Astrocyte (in vitro differentiated cells and primary cell): ENCODE measurements at regions not wholly inside any gene's neighbourhood (a gene's known extent, or its start where the extent isn't known, plus 50 kb on each side); places are given as distances from the start of the nearest gene placed in this dataset.

Source experiments
- DNase-seq: peaks from one replicate; pipeline ENCODE4 v3.0.0-alpha.2; 2010; ENCODE audit warnings: low read depth
- FAIRE-seq: peaks from 2 replicates; lab custom pipeline; 2011; peaks lifted over from hg19 to GRCh38; lab: Jason Lieb, UNC
- H2AFZ ChIP-seq: 2 replicates; pipeline ENCODE4 v1.6.0; 2012; ENCODE audit warnings: low read depth, low read length, inconsistent platforms
- H3K27ac ChIP-seq: 2 replicates; pipeline ENCODE4 v1.5.1; 2011; ENCODE audit warnings: low read depth, low read length, inconsistent platforms
- H3K27me3 ChIP-seq: 2 replicates; pipeline ENCODE4 v1.6.0; 2011; ENCODE audit warnings: low read length, inconsistent platforms; ENCODE audit not compliant: insufficient read depth
- H3K36me3 ChIP-seq: 2 replicates; pipeline ENCODE4 v1.5.1; 2011; ENCODE audit warnings: low read length, inconsistent platforms; ENCODE audit not compliant: insufficient read depth
- H3K4me1 ChIP-seq: 2 replicates; pipeline ENCODE4 v1.5.1; 2011; ENCODE audit warnings: low read length, inconsistent platforms; ENCODE audit not compliant: insufficient read depth
- H3K4me2 ChIP-seq: 2 replicates; pipeline ENCODE4 v1.6.0; 2012; ENCODE audit warnings: low read length, inconsistent platforms
- H3K4me3 ChIP-seq: 2 replicates; pipeline ENCODE4 v1.5.1; 2011; ENCODE audit warnings: low read depth, mild to moderate bottlenecking, low read length, inconsistent platforms; ENCODE audit not compliant: insufficient read depth
- H3K79me2 ChIP-seq: 2 replicates; pipeline ENCODE4 v1.6.0; 2012; ENCODE audit warnings: mild to moderate bottlenecking, low read length, inconsistent platforms; ENCODE audit not compliant: insufficient read depth
- H3K9ac ChIP-seq: 2 replicates; pipeline ENCODE4 v1.6.0; 2012; ENCODE audit warnings: mild to moderate bottlenecking, low read length, inconsistent platforms
- H3K9me3 ChIP-seq: 2 replicates; pipeline ENCODE4 v1.5.1; 2012; ENCODE audit warnings: low read depth, mild to moderate bottlenecking, low read length, inconsistent platforms; ENCODE audit not compliant: insufficient read depth
- H4K20me1 ChIP-seq: 2 replicates; pipeline ENCODE4 v1.6.0; 2012; ENCODE audit warnings: low read length, inconsistent platforms; ENCODE audit not compliant: insufficient read depth
- H3K27ac Mint-ChIP-seq: one replicate; pipeline ENCODE4 v1.8.0; 2021; ENCODE audit warnings: mild to moderate bottlenecking, mixed read lengths; ENCODE audit not compliant: unreplicated experiment
- H3K27me3 Mint-ChIP-seq: one replicate; pipeline ENCODE4 v1.8.0; 2021; ENCODE audit warnings: low read depth, mixed read lengths; ENCODE audit not compliant: unreplicated experiment
- H3K36me3 Mint-ChIP-seq: one replicate; pipeline ENCODE4 v1.8.0; 2021; ENCODE audit warnings: low read depth, mixed read lengths; ENCODE audit not compliant: unreplicated experiment
- H3K4me1 Mint-ChIP-seq: one replicate; pipeline ENCODE4 v1.8.0; 2021; ENCODE audit warnings: low read depth, mixed read lengths; ENCODE audit not compliant: unreplicated experiment
- H3K4me3 Mint-ChIP-seq: one replicate; pipeline ENCODE4 v1.8.0; 2021; ENCODE audit warnings: mild to moderate bottlenecking, moderate library complexity, mixed read lengths; ENCODE audit not compliant: unreplicated experiment
- H3K9me3 Mint-ChIP-seq: one replicate; pipeline ENCODE4 v1.8.0; 2021; ENCODE audit warnings: mild to moderate bottlenecking, mixed read lengths; ENCODE audit not compliant: unreplicated experiment
- EZH2 ChIP-seq: IDR thresholded peaks from 2 replicates; pipeline ENCODE4 v1.6.1; 2012; ENCODE audit warnings: mild to moderate bottlenecking, low read length, inconsistent platforms; ENCODE audit not compliant: insufficient read depth
- TF ChIP-seq, protein P1 (sequence below): IDR thresholded peaks from 2 replicates; pipeline ENCODE4 v1.5.1; 2011; ENCODE audit warnings: low read depth, mild to moderate bottlenecking, inconsistent platforms, low read length, moderate library complexity; ENCODE audit not compliant: insufficient read depth

DNA sequence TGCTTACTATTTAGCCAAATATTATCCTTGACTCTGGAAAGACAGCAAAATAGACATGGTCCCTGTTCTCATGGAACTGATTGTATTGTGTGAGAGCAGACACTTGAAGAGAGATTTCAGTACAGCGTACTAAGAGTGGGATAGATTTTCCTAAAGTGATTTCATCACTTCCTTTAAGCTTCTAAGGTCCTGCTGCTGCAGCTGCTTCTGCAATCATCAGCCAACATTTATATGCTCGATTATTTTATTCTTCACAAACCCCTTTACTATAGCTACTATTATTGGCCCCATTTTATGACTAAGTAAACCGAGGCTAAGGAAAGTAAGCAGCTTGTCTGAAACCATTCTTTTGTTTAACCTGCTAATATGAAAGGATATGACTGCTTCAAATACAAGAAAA is 137.7 kb downstream of the SPATA31D1 start:
- Mint-ChIP-seq H3K4me1 (no peaks in the 10 kb centered on the region), H3K9me3 (no peaks in the 10 kb centered on the region), H3K4me3 (no peak overlapping the region), H3K27ac (no peak overlapping the region), H3K36me3 (peaks cover 1% of the 10 kb centered on the region), H3K27me3 (no peaks in the 10 kb centered on the region)
- no peak for DNase-seq
- no peak overlapping the region for H3K4me2 ChIP-seq
- no peak overlapping the region for H3K27ac ChIP-seq
- no peaks in the 10 kb centered on the region for H3K79me2 ChIP-seq
- H3K9ac ChIP-seq = no peak overlapping the region
- H3K27me3 ChIP-seq = no peaks in the 10 kb centered on the region
- H4K20me1 ChIP-seq = no peaks in the 10 kb centered on the region
- no peak overlapping the region for H3K4me3 ChIP-seq
- TF ChIP-seq EZH2 = no peak
- TF ChIP-seq, protein P1, sequence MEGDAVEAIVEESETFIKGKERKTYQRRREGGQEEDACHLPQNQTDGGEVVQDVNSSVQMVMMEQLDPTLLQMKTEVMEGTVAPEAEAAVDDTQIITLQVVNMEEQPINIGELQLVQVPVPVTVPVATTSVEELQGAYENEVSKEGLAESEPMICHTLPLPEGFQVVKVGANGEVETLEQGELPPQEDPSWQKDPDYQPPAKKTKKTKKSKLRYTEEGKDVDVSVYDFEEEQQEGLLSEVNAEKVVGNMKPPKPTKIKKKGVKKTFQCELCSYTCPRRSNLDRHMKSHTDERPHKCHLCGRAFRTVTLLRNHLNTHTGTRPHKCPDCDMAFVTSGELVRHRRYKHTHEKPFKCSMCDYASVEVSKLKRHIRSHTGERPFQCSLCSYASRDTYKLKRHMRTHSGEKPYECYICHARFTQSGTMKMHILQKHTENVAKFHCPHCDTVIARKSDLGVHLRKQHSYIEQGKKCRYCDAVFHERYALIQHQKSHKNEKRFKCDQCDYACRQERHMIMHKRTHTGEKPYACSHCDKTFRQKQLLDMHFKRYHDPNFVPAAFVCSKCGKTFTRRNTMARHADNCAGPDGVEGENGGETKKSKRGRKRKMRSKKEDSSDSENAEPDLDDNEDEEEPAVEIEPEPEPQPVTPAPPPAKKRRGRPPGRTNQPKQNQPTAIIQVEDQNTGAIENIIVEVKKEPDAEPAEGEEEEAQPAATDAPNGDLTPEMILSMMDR = no peak
- no peak for FAIRE-seq
- no peaks in the 10 kb centered on the region for H3K9me3 ChIP-seq
- H3K36me3 ChIP-seq = no peaks in the 10 kb centered on the region
- no peak overlapping the region for H2AFZ ChIP-seq
- no peaks in the 10 kb centered on the region for H3K4me1 ChIP-seq

DNA sequence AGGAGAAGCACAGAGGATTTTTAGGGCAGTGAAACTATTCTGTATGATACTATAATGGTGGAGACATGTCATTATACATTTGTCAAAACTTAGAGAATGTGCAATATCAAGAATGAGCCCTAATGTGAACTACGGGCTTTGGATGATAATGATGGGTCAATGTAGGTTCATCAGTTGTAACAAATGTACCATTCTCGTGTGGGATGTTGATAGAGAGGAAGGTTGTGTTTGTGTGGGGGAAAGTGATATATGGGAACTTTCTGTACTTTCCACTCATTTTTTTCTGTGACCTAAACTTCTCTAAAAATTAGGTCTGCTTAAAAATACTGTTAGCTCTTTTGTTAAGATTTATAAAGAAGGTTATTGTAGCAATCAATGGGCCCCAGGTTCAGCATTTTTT is 138.9 kb downstream of the SPATA31D1 start:
- no peak for TF ChIP-seq EZH2
- TF ChIP-seq, protein P1 = no peak
- FAIRE-seq = no peak
- no peaks in the 10 kb centered on the region for H3K27me3 Mint-ChIP-seq

GRCh38 chr9:82128011-82128696 is 139.6 kb downstream of the SPATA31D1 start:
- H3K4me1 Mint-ChIP-seq = no peaks in the 10 kb centered on the region
- no peak overlapping the region for H3K27ac ChIP-seq
- H2AFZ ChIP-seq = no peak overlapping the region
- no peak for FAIRE-seq
- no peak overlapping the region for H3K4me3 ChIP-seq
- TF ChIP-seq, protein P1 = no peak
- no peak for TF ChIP-seq EZH2
- H3K9me3 Mint-ChIP-seq = no peaks in the 10 kb centered on the region
- no peak for DNase-seq
- H3K9ac ChIP-seq = no peak overlapping the region
- no peaks in the 10 kb centered on the region for H4K20me1 ChIP-seq
- H3K36me3 ChIP-seq = no peaks in the 10 kb centered on the region
- no peak overlapping the region for H3K27ac Mint-ChIP-seq
- H3K9me3 ChIP-seq = no peaks in the 10 kb centered on the region
- no peak overlapping the region for H3K4me2 ChIP-seq
- H3K36me3 Mint-ChIP-seq = peaks cover 1% of the 10 kb centered on the region
- no peaks in the 10 kb centered on the region for H3K4me1 ChIP-seq
- H3K27me3 ChIP-seq = no peaks in the 10 kb centered on the region
- no peaks in the 10 kb centered on the region for H3K27me3 Mint-ChIP-seq
- H3K79me2 ChIP-seq = no peaks in the 10 kb centered on the region
- no peak overlapping the region for H3K4me3 Mint-ChIP-seq

More for the DNA sequence above, 138.9 kb downstream of the SPATA31D1 start:
- DNase-seq = no peak
- no peaks in the 10 kb centered on the region for H3K79me2 ChIP-seq
- no peak overlapping the region for H3K9ac ChIP-seq
- no peak overlapping the region for H3K4me3 Mint-ChIP-seq
- H3K27ac ChIP-seq = no peak overlapping the region
- no peaks in the 10 kb centered on the region for H4K20me1 ChIP-seq
- H3K36me3 ChIP-seq = no peaks in the 10 kb centered on the region
- H3K4me3 ChIP-seq = no peak overlapping the region
- H2AFZ ChIP-seq = no peak overlapping the region
- no peaks in the 10 kb centered on the region for H3K4me1 ChIP-seq
- H3K27ac Mint-ChIP-seq = no peak overlapping the region
- no peaks in the 10 kb centered on the region for H3K9me3 Mint-ChIP-seq
- H3K27me3 ChIP-seq = no peaks in the 10 kb centered on the region
- H3K9me3 ChIP-seq = no peaks in the 10 kb centered on the region
- H3K36me3 Mint-ChIP-seq = peaks cover 1% of the 10 kb centered on the region
- H3K4me1 Mint-ChIP-seq = no peaks in the 10 kb centered on the region
- H3K4me2 ChIP-seq = no peak overlapping the region
